ENCODE measurements at regions not wholly inside any gene's neighbourhood (a gene's known extent, or its start where the extent isn't known, plus 50 kb on each side); places are given as distances from the start of the nearest gene placed in this dataset.
"Not testable (repeated sequence)": the region's sequence is repeated elsewhere in the genome, so short reads cannot be mapped to it uniquely, and the experiment has no call there.

DNA sequence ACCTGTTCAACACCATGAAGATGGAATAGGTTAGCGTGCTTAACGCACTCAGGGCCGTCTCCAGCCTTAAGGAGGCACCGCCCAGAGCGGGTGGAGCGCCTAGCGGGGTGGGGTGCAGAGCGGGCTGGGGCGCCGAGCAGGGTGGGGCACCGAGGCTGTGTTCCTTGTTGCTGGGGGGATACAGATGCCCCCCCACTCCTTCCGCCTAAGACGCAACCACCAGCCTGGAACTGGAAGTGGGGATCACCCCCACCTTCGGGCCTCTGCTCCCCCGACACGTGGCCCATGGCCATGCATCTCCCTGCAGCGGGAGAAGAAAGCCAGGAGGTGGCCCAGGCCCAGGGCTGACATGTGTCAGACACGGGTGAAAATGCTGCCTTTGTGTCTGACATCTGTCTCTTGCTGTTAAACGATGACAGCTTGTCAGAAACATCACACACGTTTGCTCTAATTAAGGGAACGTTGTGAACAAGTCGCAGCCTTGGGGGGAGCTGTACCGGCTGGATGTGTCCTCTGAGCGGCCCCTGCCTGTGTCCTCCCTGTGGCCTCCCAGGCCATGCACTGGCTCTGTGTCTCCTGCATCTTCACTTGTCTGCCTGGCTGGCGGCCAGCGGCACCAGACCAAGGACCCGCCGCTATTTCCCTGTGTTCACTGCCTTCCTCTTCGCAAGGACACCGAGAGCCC lies 192.5 kb downstream of the LAT start:
- H3K79me2 ChIP-seq (ENCODE audit: control insufficient read depth, insufficient read depth, low read length); H4K20me1 ChIP-seq (replicated peaks; ENCODE audit: control insufficient read depth, insufficient read depth, low read length); H3K9me1 ChIP-seq (ENCODE audit: control insufficient read depth, insufficient read depth, low read length); CTCF ChIA-PET (ENCODE audit: low intra/inter-chr PET ratio); POLR2A ChIA-PET; H3K9me3 ChIP-seq (replicated peaks; ENCODE audit: control insufficient read depth, insufficient read depth, low read depth, low read length); intact Hi-C loops (cut with micrococcal nuclease); H3K36me3 ChIP-seq (ENCODE audit: control insufficient read depth, insufficient read depth, low read length); BruUV-seq (replicated peaks); H3K4me3 ChIP-seq; H3K4me2 ChIP-seq (ENCODE audit: insufficient read depth, low read length); H2AFZ ChIP-seq (ENCODE audit: low read depth, low read length); DNase-seq (ENCODE audit: extremely low read depth in 1 of 4, low spot score in 3 of 4); H3K27ac ChIP-seq (ENCODE audit: extremely low read depth, low read depth, low read length); H3K9ac ChIP-seq (ENCODE audit: insufficient read depth in 1 of 2, low read depth in 2 of 2, low read length in 2 of 2): not testable (repeated sequence)
- peak; percentile 55 for ATAC-seq
- Histone ChIP-seq H3K27me3 (ENCODE audit: control insufficient read depth in 2 of 2, insufficient read depth in 2 of 2, low read length in 2 of 2) (peaks cover 6 to 32% of the 10 kb centered on the region in 2 experiments; a peak in 3 of 5 replicates), H3K4me1 (replicated peaks in 1 of 2; ENCODE audit: control insufficient read depth in 2 of 2, insufficient read depth in 2 of 2, low read length in 2 of 2) (peaks cover 6 to 43% of the 10 kb centered on the region in 2 experiments; a peak in 4 of 5 replicates)
- 22% methylated on average over 7 of the region's 30 CpGs for WGBS (ENCODE audit: insufficient coverage, low coverage, missing lambda C conversion rate)
- TF ChIP-seq, protein P1, sequence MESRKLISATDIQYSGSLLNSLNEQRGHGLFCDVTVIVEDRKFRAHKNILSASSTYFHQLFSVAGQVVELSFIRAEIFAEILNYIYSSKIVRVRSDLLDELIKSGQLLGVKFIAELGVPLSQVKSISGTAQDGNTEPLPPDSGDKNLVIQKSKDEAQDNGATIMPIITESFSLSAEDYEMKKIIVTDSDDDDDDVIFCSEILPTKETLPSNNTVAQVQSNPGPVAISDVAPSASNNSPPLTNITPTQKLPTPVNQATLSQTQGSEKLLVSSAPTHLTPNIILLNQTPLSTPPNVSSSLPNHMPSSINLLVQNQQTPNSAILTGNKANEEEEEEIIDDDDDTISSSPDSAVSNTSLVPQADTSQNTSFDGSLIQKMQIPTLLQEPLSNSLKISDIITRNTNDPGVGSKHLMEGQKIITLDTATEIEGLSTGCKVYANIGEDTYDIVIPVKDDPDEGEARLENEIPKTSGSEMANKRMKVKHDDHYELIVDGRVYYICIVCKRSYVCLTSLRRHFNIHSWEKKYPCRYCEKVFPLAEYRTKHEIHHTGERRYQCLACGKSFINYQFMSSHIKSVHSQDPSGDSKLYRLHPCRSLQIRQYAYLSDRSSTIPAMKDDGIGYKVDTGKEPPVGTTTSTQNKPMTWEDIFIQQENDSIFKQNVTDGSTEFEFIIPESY (CRISPR knock-in tag; IDR thresholded peaks at IDR 0.05), result peak; percentile 66; the same call in 1 of the 2 replicates
- TF ChIP-seq MNT (conservative IDR thresholded peaks at IDR 0.05) (0 out of 4 replicates have a peak, but pooled peaks of 1 of the 2 experiments have one; percentile 3), MAX (CRISPR knock-in tag; IDR thresholded peaks at IDR 0.05) (peak; percentile 59), MEIS2 (IDR thresholded peaks at IDR 0.05; ENCODE audit: partially characterized antibody) (peak; percentile 33), NFIC (IDR thresholded peaks at IDR 0.05) (0 out of 2 replicates have a peak, but pooled peaks have one; percentile 10)
- TF ChIP-seq, protein P2, sequence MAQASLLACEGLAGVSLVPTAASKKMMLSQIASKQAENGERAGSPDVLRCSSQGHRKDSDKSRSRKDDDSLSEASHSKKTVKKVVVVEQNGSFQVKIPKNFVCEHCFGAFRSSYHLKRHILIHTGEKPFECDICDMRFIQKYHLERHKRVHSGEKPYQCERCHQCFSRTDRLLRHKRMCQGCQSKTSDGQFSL (CRISPR knock-in tag; IDR thresholded peaks at IDR 0.05), result peak; percentile 82
- TF ChIP-seq, protein P2 (tag; IDR thresholded peaks at IDR 0.05), result 0 out of 4 replicates have a peak, but pooled peaks of 1 of the 2 experiments have one; percentile 33
- peak; percentile 84 for FAIRE-seq
- in situ Hi-C loops (cut with MboI), result loop anchor here (10.0 kb wide), 1 partner anchor 53 kb away; no protein-coding TSS in a partner anchor

DNA sequence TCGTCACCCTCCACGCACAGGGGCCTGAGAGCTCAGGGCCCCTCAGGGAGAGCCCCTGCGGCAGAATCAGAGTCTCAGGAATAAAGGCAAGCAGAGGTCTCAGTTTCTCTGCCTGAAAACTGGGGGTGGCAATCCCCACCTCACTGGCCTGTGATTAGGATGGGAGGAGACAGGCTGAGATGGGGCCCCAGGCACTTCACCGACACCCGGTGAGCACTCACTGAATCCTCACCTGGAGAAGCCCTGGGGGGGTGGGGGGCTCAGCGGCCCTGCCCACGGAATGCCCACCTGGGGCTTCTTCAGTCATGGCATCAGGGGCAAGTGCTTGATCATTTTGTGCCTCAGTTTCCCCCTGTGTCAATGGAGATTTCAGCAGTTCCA lies 192.0 kb downstream of the LAT start:
- in situ Hi-C loops (cut with MboI), result loop anchor here (10.0 kb wide), 1 partner anchor 52 kb away; no protein-coding TSS in a partner anchor
- POLR2A ChIA-PET; ATAC-seq; CTCF ChIA-PET (ENCODE audit: low intra/inter-chr PET ratio); H2AFZ ChIP-seq (ENCODE audit: low read depth, low read length); FAIRE-seq; BruUV-seq (replicated peaks); H3K4me3 ChIP-seq; H3K9me3 ChIP-seq (replicated peaks; ENCODE audit: control insufficient read depth, insufficient read depth, low read depth, low read length); H3K9ac ChIP-seq (ENCODE audit: insufficient read depth in 1 of 2, low read depth in 2 of 2, low read length in 2 of 2); H3K9me1 ChIP-seq (ENCODE audit: control insufficient read depth, insufficient read depth, low read length); DNase-seq (ENCODE audit: extremely low read depth in 1 of 4, low spot score in 3 of 4); intact Hi-C loops (cut with micrococcal nuclease); H3K4me2 ChIP-seq (ENCODE audit: insufficient read depth, low read length); H3K27ac ChIP-seq (ENCODE audit: extremely low read depth, low read depth, low read length); H4K20me1 ChIP-seq (replicated peaks; ENCODE audit: control insufficient read depth, insufficient read depth, low read length); H3K36me3 ChIP-seq (ENCODE audit: control insufficient read depth, insufficient read depth, low read length); H3K79me2 ChIP-seq (ENCODE audit: control insufficient read depth, insufficient read depth, low read length): not testable (repeated sequence)
- WGBS (ENCODE audit: insufficient coverage, low coverage, missing lambda C conversion rate), result 57% methylated on average over 7 of the region's 7 CpGs
- H3K4me1 ChIP-seq (replicated peaks in 1 of 2; ENCODE audit: control insufficient read depth in 2 of 2, insufficient read depth in 2 of 2, low read length in 2 of 2), result peaks cover 6 to 39% of the 10 kb centered on the region in 2 experiments; a peak in 4 of 5 replicates
- H3K27me3 ChIP-seq (ENCODE audit: control insufficient read depth in 2 of 2, insufficient read depth in 2 of 2, low read length in 2 of 2), result peaks cover 6 to 37% of the 10 kb centered on the region in 2 experiments; a peak in 3 of 5 replicates

All from K562 (cell line).